ENCODE measurements at regions not wholly inside any gene's neighbourhood (a gene's known extent, or its start where the extent isn't known, plus 50 kb on each side); places are given as distances from the start of the nearest gene placed in this dataset.

GRCh38 chr4:111393781-111394180 lies 751.5 kb upstream of the FAM241A start:
- no peak for TF ChIP-seq KDM5A (IDR thresholded peaks at IDR 0.05)
- no peak for TF ChIP-seq EP300 (IDR thresholded peaks at IDR 0.05)
- TF ChIP-seq POLR2A (IDR thresholded peaks at IDR 0.05; ENCODE audit: low read length) = no peak
- no peak for TF ChIP-seq CTCF (IDR thresholded peaks at IDR 0.05)
- no peak for TF ChIP-seq NR3C1 (IDR thresholded peaks at IDR 0.05)
- no peak for TF ChIP-seq TP53 (CRISPR knock-in tag; IDR thresholded peaks at IDR 0.05)
- TF ChIP-seq JUN (IDR thresholded peaks at IDR 0.05) = no peak
- no peak for TF ChIP-seq USF2 (IDR thresholded peaks at IDR 0.05)
- TF ChIP-seq FOSL2 (IDR thresholded peaks at IDR 0.05) = no peak
- no peak for TF ChIP-seq FOSL2 (CRISPR knock-in tag; IDR thresholded peaks at IDR 0.05)
- no peak for TF ChIP-seq EHF (CRISPR knock-in tag; IDR thresholded peaks at IDR 0.05)
